LNCaP clone FGC (cell line): ENCODE measurements at regions not wholly inside any gene's neighbourhood (a gene's known extent, or its start where the extent isn't known, plus 50 kb on each side); places are given as distances from the start of the nearest gene placed in this dataset.

Experiments used
- DNase-seq: peaks from one replicate; pipeline ENCODE4 v3.0.0-alpha.2; 2011; ENCODE audit warnings: low read depth
- H3K4me3 ChIP-seq: 2 replicates; pipeline ENCODE4 v1.5.1; 2011; ENCODE audit warnings: mild to moderate bottlenecking, low read depth, low read length, control low read depth
- TF ChIP-seq, protein P1 (sequence below): IDR thresholded peaks from 2 replicates; pipeline ENCODE4 v1.5.1; 2012; ENCODE audit warnings: mild to moderate bottlenecking; ENCODE audit not compliant: control insufficient read depth, insufficient read depth; ENCODE audit errors: extremely low read depth

DNA sequence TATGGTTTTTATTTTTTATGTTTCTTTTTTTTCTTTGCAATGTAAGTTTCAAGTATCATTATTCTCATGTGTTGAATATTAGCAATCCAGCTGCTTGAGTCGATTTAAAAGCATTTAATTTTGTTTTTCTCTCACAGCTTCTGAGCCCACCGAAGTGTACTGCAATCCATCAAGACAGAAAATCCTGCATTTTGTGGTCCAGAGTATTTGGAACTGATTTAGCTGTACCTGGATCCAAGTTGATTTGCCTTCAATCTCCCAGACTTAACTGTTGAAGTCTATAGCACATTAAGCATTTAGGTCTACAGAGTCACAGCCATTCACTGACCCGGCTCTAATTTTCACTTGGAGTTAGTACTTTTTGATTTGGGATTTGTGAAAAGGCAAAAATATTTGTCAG lies 622.9 kb upstream of the ADAMTS5 start:
- no peak overlapping the region for H3K4me3 ChIP-seq
- TF ChIP-seq, protein P1, sequence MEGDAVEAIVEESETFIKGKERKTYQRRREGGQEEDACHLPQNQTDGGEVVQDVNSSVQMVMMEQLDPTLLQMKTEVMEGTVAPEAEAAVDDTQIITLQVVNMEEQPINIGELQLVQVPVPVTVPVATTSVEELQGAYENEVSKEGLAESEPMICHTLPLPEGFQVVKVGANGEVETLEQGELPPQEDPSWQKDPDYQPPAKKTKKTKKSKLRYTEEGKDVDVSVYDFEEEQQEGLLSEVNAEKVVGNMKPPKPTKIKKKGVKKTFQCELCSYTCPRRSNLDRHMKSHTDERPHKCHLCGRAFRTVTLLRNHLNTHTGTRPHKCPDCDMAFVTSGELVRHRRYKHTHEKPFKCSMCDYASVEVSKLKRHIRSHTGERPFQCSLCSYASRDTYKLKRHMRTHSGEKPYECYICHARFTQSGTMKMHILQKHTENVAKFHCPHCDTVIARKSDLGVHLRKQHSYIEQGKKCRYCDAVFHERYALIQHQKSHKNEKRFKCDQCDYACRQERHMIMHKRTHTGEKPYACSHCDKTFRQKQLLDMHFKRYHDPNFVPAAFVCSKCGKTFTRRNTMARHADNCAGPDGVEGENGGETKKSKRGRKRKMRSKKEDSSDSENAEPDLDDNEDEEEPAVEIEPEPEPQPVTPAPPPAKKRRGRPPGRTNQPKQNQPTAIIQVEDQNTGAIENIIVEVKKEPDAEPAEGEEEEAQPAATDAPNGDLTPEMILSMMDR: no peak
- no peak for DNase-seq

DNA sequence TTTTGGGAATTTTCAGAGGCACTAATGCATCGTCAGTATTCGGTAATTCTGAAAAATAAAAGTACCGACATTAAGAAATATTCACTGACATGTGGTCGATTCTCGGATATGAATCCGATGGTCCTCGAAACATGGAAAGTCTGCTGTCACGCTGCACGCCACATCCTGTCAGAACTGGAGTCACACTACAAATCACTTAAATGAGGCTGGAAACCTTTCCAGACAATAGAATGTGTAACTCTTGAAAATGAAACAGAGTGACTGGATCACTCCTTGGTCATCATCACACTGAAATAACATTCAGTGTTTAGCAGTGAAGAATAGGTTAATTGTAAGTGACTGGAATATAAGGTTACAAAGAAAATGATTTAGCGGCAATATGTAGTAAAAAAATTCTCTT lies 620.1 kb upstream of the ADAMTS5 start:
- no peak for DNase-seq
- TF ChIP-seq, protein P1: no peak
- H3K4me3 ChIP-seq: no peak overlapping the region

DNA sequence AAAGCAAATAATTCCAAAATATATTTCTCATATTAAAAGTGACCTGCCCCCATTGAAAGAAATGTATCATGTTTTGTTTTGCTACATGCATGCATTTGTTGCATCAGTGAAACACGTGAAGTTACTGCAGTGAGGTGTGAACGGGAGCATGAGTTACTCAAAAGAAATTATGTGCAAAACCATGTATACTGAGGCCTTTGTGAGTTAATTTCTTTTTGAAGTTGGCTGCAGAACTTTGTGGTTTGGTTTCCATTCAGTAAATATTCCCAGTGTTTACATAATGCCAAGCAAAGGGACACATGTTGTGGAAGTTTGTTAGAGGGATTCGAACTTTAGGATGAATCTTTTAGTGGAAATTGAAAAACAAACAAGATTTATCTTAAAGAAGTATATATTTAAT lies 619.4 kb upstream of the ADAMTS5 start:
- TF ChIP-seq, protein P1: no peak
- no peak for DNase-seq
- H3K4me3 ChIP-seq: no peak overlapping the region

DNA sequence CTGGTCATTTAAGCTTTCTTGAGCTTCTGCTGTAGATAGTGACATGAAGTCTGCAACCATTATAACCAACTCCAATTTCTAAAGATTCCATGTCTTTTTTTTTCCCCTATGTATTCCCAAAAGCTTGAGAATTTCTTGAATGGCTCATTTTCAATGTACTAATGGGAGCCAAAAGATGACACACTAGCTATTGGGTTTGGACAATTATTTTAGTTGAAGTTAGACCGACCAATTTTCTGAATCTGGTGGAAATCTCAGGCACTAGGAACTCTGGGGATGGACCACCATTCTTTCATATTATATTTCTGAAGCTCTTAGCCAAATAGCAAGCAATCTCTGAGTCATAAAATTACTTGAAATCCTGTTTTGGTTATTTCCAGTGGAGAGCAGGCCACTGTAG lies 617.4 kb upstream of the ADAMTS5 start:
- no peak for DNase-seq
- TF ChIP-seq, protein P1: no peak
- no peak overlapping the region for H3K4me3 ChIP-seq

DNA sequence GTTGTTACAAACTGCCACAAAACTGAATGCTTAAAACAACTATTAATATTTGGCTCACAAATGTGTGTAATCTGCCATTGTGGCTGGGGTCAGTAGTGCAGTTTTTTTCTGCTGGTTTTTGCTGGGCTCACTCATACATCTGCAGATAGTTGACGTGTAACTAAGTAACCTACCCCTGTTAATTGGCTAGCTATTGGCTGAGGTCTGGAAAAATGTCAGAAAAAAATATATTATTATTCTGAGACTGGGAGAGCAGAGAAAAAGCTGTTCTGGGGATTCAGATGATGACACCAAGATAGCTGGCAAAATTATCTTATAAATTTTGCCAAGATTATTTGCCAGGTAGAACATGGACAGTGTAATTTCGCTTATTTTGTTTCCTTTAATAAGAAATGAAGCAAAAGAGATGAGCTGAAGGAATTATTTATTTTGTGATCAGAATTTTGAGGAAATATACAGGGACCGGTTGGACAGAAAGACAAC lies 616.1 kb upstream of the ADAMTS5 start:
- DNase-seq: no peak
- TF ChIP-seq, protein P1: no peak
- H3K4me3 ChIP-seq: no peak overlapping the region

DNA sequence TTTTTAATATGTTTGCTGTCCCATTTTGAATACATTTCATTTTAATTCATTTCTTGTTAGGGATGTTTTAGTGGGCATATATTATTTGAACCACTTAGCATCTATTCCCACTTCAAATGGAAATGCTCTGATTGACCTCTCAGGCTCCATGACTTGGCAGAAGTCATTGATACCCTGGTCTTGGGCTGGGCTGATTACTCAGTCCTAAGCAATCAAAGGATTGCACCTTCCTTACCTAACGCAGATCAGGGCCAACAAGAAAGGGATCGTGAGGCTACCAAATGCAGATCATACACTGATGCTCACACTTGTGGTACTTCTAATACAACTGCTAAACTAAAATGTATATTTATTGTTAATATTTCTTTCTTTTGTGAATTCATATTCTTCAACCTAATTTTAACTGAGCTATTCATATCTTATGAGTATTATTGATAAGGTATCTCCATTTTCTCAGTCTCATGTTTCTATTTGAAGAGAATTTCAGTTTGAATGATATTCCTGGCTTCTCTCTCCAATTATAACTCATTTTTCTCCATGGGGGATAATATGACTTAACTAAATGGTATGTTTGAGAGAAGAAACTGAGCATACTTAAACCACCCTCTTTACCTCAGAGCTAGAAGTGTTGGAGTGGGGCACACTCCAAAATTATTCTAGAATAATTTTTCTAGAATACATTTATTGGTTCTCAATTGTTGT lies 615.5 kb upstream of the ADAMTS5 start:
- no peak overlapping the region for H3K4me3 ChIP-seq
- TF ChIP-seq, protein P1: no peak
- no peak for DNase-seq

DNA sequence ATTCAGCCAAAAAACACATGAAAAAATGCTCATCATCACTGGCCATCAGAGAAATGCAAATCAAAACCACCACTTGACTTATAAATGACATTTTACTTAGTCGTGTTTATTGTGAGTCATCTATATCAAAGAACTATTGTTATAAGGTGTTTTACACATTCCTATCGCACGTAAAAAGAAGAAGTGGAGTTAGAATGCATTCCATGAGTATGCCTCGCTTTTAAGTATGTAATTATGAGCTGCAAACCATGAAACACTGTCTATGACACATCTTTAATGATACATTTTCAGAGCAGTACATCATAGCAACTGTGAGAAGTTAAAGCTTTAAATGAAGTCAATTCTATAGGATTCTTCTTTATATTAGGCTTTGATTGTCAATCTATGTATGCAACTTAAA lies 614.3 kb upstream of the ADAMTS5 start:
- no peak for DNase-seq
- TF ChIP-seq, protein P1: no peak
- H3K4me3 ChIP-seq: no peak overlapping the region
